SK-N-SH (cell line): ENCODE measurements at regions not wholly inside any gene's neighbourhood (a gene's known extent, or its start where the extent isn't known, plus 50 kb on each side); places are given as distances from the start of the nearest gene placed in this dataset.

ENCODE experiments used
- CTCF ChIA-PET: fragments of 300-600, 350-600 bp; formaldehyde crosslinking; extraction: SDS; loops from one replicate; lab custom pipeline; 2021; lab: Yijun Ruan, JAX
- POLR2A ChIA-PET: fragments of 350-600 bp; sonication (Branson Sonifier 250); formaldehyde crosslinking; extraction: SDS; loops from one replicate; lab custom pipeline; 2020; ENCODE audit warnings: antibody characterized with exemption, inconsistent platforms; lab: Yijun Ruan, JAX
- DNase-seq: peaks from one replicate; pipeline ENCODE4 v3.0.0; 2012
- H2AFZ ChIP-seq: fragments of 200-600 bp; sonication (generic); 2 replicates; pipeline ENCODE4 v1.8.1; 2016; ENCODE audit warnings: antibody characterized with exemption, mild to moderate bottlenecking, low read depth
- H3F3A ChIP-seq: fragments of 200-600 bp; sonication (generic); replicated peaks from 2 replicates; pipeline ENCODE3; 2016; ENCODE audit warnings: antibody characterized with exemption, mild to moderate bottlenecking; ENCODE audit not compliant: insufficient read depth
- H3K27ac ChIP-seq, 2 experiments: fragments of 200-500 bp in 1 of 2; fragments of 200-600 bp in 1 of 2; sonication (Bioruptor generic) in 1 of 2; sonication (generic), shearing (Covaris generic) in 1 of 2; 2 replicates each; pipeline versions ENCODE4 v1.5.1 to v1.6.1; 2014 to 2016; ENCODE audit warnings: low read depth in 2 of 2, inconsistent platforms in 1 of 2, low read length in 1 of 2, mild to moderate bottlenecking in 1 of 2, mixed read lengths in 1 of 2
- H3K27me3 ChIP-seq: fragments of 200-600 bp; sonication (generic), shearing (Covaris generic); 2 replicates; pipeline ENCODE4 v1.6.1; 2016; ENCODE audit warnings: mixed run types; ENCODE audit not compliant: insufficient read depth
- H3K36me3 ChIP-seq, 2 experiments: fragments of 200-500 bp in 1 of 2; fragments of 200-600 bp in 1 of 2; sonication (Bioruptor generic) in 1 of 2; sonication (generic) in 1 of 2; replicated peaks in 1 of 2; 2 replicates each; pipeline versions ENCODE3 to v1.5.1; 2014 to 2016; ENCODE audit warnings: low read length in 1 of 2, mild to moderate bottlenecking in 1 of 2; ENCODE audit not compliant: insufficient read depth in 2 of 2, control insufficient read depth in 1 of 2
- H3K4me1 ChIP-seq, 2 experiments: fragments of 200-500 bp in 1 of 2; fragments of 200-600 bp in 1 of 2; sonication (Bioruptor generic) in 1 of 2; sonication (generic), shearing (Covaris generic) in 1 of 2; 2 replicates each; pipeline versions ENCODE4 v1.5.1 to v1.6.1; 2014 to 2016; ENCODE audit warnings: low read depth in 1 of 2, low read length in 1 of 2, mixed run types in 1 of 2; ENCODE audit not compliant: insufficient read depth in 2 of 2, control insufficient read depth in 1 of 2
- H3K4me2 ChIP-seq: fragments of 200-600 bp; sonication (generic), shearing (Covaris generic); 2 replicates; pipeline ENCODE4 v1.6.1; 2017; ENCODE audit warnings: mixed run types
- H3K4me3 ChIP-seq, 2 experiments: fragments of 200-500 bp in 1 of 2; fragments of 200-600 bp in 1 of 2; sonication (Bioruptor generic) in 1 of 2; sonication (generic), shearing (Covaris generic) in 1 of 2; 2 replicates each; pipeline versions ENCODE4 v1.5.1 to v1.8.1; 2014 to 2016; ENCODE audit warnings: low read depth in 2 of 2, inconsistent platforms in 1 of 2, low read length in 1 of 2, mild to moderate bottlenecking in 1 of 2, mixed read lengths in 1 of 2, moderate library complexity in 1 of 2
- H3K79me2 ChIP-seq: fragments of 200-600 bp; sonication (generic); 2 replicates; pipeline ENCODE4 v1.8.1; 2017; ENCODE audit warnings: mild to moderate bottlenecking; ENCODE audit not compliant: insufficient read depth
- H3K9ac ChIP-seq: fragments of 200-600 bp; sonication (generic); 2 replicates; pipeline ENCODE4 v1.6.1; 2017; ENCODE audit warnings: mixed run types
- H3K9me2 ChIP-seq: fragments of 200-600 bp; sonication (generic); 2 replicates; pipeline ENCODE4 v1.6.1; 2017; ENCODE audit warnings: mixed run types
- H3K9me3 ChIP-seq: fragments of 200-600 bp; sonication (generic); 2 replicates; pipeline ENCODE4 v1.6.1; 2017; ENCODE audit warnings: mixed run types, mild to moderate bottlenecking, moderate library complexity
- H4K20me1 ChIP-seq: fragments of 200-600 bp; sonication (generic); 2 replicates; pipeline ENCODE4 v1.6.1; 2017; ENCODE audit warnings: mild to moderate bottlenecking, mixed run types; ENCODE audit not compliant: insufficient read depth
- FOXJ3 ChIP-seq: sonication (generic); formaldehyde crosslinking; IDR thresholded peaks from 2 replicates; pipeline ENCODE4 v1.5.1; 2020; ENCODE audit warnings: mild to moderate bottlenecking, missing genetic modification reagents
- RCOR1 ChIP-seq: fragments of 150-350 bp; IDR thresholded peaks from 2 replicates; pipeline ENCODE4 v1.6.1; 2017; ENCODE audit warnings: antibody characterized with exemption, low read length
- SMC3 ChIP-seq: IDR thresholded peaks from 2 replicates; pipeline ENCODE4 v1.6.1; 2012; ENCODE audit warnings: low read depth, low read length, improper control_type of control experiment
- TEAD4 ChIP-seq: IDR thresholded peaks from 2 replicates; pipeline ENCODE4 v1.4.0; 2012; ENCODE audit warnings: mild to moderate bottlenecking, borderline replicate concordance; ENCODE audit not compliant: insufficient read depth
- ZBTB33 ChIP-seq: IDR thresholded peaks from 2 replicates; pipeline ENCODE4 v1.4.0; 2012; ENCODE audit warnings: low read depth, borderline replicate concordance
- WGBS: methylation state at CpG from one replicate; pipeline ENCODE4 v1.1.6; 2017; ENCODE audit warnings: low lambda C conversion rate; 5-methylcytosine and 5-hydroxymethylcytosine counted together
- TF ChIP-seq, protein P1 (sequence below): IDR thresholded peaks from 2 replicates; pipeline ENCODE4 v1.6.1; 2012; ENCODE audit warnings: mild to moderate bottlenecking, low read depth, low read length, moderate library complexity
- TF ChIP-seq, protein P2 (sequence below): fragments of 200-600 bp; sonication (generic); IDR thresholded peaks from 2 replicates; pipeline ENCODE4 v1.6.1; 2017; ENCODE audit warnings: antibody characterized with exemption, mild to moderate bottlenecking, moderate library complexity

DNA sequence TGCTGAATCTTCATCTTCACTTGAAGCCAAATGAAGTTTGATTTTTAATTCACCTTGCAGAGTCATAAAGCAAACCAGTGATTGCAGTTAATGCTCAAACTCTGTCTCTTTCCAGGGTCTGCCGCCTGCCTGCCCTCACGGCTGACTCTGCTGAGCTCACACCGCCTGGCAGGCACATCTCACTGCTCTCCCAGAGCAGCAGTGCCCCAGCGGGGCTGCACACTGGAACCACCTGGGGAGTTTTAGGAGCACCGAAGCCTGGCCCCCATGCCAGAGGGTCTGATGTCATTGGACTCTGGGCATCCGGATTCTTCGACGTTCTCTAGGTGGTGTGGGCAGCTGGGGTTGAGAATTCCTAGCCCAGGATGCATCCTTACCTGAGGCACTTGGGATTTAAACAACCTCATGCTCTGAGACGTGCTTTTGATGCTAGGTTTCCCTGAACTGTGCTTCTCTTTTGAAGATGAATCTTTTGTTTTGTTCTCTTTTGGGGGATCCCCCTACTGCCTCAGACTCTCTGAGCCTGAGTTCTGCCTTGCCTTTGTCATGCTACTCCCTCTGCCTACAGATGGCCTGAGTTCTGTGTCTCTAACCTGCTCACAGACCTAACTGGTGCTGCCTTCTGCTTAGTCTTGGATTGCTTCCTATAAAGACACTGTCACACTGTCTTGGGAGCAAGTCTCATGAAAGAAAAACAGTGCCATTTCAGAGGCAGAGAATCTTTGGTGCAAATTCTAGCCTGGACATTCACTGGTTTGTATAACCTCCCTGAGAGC, 438.1 kb upstream of the CCL2 start:
- no peak overlapping the region for H3K27ac ChIP-seq
- ChIA-PET CTCF (interaction anchor here (0.5 to 0.8 kb wide), 2 partner anchors 38 to 329 kb away, joined by 3 to 4 read pairs; no protein-coding TSS in a partner anchor), POLR2A (no interaction called here)
- TF ChIP-seq, protein P1, sequence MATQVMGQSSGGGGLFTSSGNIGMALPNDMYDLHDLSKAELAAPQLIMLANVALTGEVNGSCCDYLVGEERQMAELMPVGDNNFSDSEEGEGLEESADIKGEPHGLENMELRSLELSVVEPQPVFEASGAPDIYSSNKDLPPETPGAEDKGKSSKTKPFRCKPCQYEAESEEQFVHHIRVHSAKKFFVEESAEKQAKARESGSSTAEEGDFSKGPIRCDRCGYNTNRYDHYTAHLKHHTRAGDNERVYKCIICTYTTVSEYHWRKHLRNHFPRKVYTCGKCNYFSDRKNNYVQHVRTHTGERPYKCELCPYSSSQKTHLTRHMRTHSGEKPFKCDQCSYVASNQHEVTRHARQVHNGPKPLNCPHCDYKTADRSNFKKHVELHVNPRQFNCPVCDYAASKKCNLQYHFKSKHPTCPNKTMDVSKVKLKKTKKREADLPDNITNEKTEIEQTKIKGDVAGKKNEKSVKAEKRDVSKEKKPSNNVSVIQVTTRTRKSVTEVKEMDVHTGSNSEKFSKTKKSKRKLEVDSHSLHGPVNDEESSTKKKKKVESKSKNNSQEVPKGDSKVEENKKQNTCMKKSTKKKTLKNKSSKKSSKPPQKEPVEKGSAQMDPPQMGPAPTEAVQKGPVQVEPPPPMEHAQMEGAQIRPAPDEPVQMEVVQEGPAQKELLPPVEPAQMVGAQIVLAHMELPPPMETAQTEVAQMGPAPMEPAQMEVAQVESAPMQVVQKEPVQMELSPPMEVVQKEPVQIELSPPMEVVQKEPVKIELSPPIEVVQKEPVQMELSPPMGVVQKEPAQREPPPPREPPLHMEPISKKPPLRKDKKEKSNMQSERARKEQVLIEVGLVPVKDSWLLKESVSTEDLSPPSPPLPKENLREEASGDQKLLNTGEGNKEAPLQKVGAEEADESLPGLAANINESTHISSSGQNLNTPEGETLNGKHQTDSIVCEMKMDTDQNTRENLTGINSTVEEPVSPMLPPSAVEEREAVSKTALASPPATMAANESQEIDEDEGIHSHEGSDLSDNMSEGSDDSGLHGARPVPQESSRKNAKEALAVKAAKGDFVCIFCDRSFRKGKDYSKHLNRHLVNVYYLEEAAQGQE, result no peak
- no peak for TF ChIP-seq ZBTB33
- TF ChIP-seq TEAD4, result no peak
- TF ChIP-seq RCOR1, result no peak
- TF ChIP-seq SMC3, result no peak
- TF ChIP-seq FOXJ3 (CRISPR knock-in tag), result no peak
- TF ChIP-seq, protein P2, sequence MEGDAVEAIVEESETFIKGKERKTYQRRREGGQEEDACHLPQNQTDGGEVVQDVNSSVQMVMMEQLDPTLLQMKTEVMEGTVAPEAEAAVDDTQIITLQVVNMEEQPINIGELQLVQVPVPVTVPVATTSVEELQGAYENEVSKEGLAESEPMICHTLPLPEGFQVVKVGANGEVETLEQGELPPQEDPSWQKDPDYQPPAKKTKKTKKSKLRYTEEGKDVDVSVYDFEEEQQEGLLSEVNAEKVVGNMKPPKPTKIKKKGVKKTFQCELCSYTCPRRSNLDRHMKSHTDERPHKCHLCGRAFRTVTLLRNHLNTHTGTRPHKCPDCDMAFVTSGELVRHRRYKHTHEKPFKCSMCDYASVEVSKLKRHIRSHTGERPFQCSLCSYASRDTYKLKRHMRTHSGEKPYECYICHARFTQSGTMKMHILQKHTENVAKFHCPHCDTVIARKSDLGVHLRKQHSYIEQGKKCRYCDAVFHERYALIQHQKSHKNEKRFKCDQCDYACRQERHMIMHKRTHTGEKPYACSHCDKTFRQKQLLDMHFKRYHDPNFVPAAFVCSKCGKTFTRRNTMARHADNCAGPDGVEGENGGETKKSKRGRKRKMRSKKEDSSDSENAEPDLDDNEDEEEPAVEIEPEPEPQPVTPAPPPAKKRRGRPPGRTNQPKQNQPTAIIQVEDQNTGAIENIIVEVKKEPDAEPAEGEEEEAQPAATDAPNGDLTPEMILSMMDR, result no peak
- no peak overlapping the region for H2AFZ ChIP-seq
- H3K4me2 ChIP-seq, result no peak overlapping the region
- no peak overlapping the region for H3K4me3 ChIP-seq
- no peaks in the 10 kb centered on the region for H3K27me3 ChIP-seq
- H3K36me3 ChIP-seq, result no peaks in the 10 kb centered on the region
- no peak for DNase-seq
- no peaks in the 10 kb centered on the region for H3K9me2 ChIP-seq
- H3F3A ChIP-seq, result no peaks in the 10 kb centered on the region
- H4K20me1 ChIP-seq, result no peaks in the 10 kb centered on the region
- H3K79me2 ChIP-seq, result no peaks in the 10 kb centered on the region
- no peaks in the 10 kb centered on the region; a peak in 1 of 4 replicates for H3K4me1 ChIP-seq
- H3K9ac ChIP-seq, result no peak overlapping the region
- WGBS, result 14% methylated on average over 9 of the region's 9 CpGs
- H3K9me3 ChIP-seq, result no peaks in the 10 kb centered on the region
